ENCODE measurements at regions not wholly inside any gene's neighbourhood (a gene's known extent, or its start where the extent isn't known, plus 50 kb on each side); places are given as distances from the start of the nearest gene placed in this dataset.

DNA sequence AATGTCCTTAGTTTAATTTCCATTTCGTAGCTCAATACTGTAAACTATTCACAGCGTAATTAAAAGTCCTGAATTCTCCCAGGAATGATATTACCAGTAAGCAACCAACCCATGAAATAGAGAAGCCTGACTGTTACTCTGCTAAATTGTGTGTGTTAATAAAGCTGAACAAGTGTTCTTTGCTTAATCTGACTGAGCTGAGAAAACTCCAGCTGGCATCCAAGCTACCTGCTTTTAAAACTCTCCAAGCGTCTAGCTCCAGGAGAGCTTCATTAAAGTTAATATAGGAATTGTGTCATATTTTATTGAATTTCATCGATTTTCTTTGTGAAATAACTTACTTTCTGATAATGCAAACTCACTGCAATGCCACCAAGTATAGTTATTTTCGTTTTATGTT is 524.4 kb downstream of the SLC16A7 start:
- H3K36me3 ChIP-seq (ENCODE audit: insufficient read depth) = no peaks in the 10 kb centered on the region
- H3K4me1 ChIP-seq (ENCODE audit: low read depth, poor library complexity, severe bottlenecking) = no peaks in the 10 kb centered on the region
- no peaks in the 10 kb centered on the region for H3K79me2 ChIP-seq (ENCODE audit: insufficient read depth, low read depth)
- no peak overlapping the region for H2AFZ ChIP-seq (ENCODE audit: low read depth)
- no peaks in the 10 kb centered on the region for H4K20me1 ChIP-seq (ENCODE audit: insufficient read depth)
- H3K9ac ChIP-seq = no peak overlapping the region
- no peaks in the 10 kb centered on the region for H3K27me3 ChIP-seq (ENCODE audit: insufficient read depth, low read depth)
- no peak overlapping the region for H3K4me2 ChIP-seq
- TF ChIP-seq, protein P1, sequence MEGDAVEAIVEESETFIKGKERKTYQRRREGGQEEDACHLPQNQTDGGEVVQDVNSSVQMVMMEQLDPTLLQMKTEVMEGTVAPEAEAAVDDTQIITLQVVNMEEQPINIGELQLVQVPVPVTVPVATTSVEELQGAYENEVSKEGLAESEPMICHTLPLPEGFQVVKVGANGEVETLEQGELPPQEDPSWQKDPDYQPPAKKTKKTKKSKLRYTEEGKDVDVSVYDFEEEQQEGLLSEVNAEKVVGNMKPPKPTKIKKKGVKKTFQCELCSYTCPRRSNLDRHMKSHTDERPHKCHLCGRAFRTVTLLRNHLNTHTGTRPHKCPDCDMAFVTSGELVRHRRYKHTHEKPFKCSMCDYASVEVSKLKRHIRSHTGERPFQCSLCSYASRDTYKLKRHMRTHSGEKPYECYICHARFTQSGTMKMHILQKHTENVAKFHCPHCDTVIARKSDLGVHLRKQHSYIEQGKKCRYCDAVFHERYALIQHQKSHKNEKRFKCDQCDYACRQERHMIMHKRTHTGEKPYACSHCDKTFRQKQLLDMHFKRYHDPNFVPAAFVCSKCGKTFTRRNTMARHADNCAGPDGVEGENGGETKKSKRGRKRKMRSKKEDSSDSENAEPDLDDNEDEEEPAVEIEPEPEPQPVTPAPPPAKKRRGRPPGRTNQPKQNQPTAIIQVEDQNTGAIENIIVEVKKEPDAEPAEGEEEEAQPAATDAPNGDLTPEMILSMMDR (conservative IDR thresholded peaks at IDR 0.05; ENCODE audit: low read depth, low read length) = no peak
- no peak overlapping the region for H3K4me3 ChIP-seq (IDR thresholded peaks at IDR 0.05; ENCODE audit: insufficient read depth, low read depth, low read length)
- no peak overlapping the region for H3K27ac ChIP-seq

DNA sequence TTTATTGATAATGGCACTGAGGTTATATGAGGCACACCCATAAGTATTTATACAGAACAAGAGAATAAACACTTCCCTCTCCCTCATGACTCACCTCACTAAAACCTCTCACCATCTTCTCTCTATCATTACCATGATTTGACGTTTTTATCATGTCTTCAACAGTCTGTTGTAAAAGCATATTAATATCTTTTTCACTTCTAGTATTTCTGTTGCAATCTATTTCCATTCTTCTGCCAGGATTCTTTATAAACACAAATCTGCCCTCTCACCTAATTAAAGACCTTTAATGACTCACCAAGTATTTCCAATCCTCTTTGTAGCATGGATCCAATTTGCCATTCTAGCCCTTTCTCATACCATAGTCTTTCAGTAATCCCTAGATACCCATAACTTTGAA is 527.7 kb downstream of the SLC16A7 start:
- no peaks in the 10 kb centered on the region for H3K27me3 ChIP-seq (ENCODE audit: insufficient read depth, low read depth)

DNA sequence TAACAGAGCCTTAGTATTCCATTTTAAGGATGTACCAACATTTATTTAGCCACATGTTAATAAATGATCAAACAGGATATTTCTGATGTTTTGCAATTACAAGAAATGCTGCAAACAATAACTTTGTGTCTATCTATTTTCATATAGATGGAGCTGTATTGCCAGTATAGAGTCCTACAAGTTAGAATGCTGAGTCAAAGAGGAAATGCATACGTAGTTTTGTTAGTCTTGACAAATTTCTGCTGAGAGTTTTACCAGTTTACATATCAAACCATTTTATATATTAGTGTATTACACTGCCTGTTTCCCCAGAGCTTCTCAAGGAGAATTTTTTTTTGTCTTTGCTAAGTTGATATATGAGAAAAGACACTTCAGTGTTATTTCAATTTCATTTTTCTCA is 541.7 kb downstream of the SLC16A7 start:
- Histone ChIP-seq H3K36me3 (ENCODE audit: insufficient read depth) (no peaks in the 10 kb centered on the region), H3K4me1 (ENCODE audit: low read depth, poor library complexity, severe bottlenecking) (no peaks in the 10 kb centered on the region), H4K20me1 (ENCODE audit: insufficient read depth) (no peaks in the 10 kb centered on the region), H3K4me3 (IDR thresholded peaks at IDR 0.05; ENCODE audit: insufficient read depth, low read depth, low read length) (no peak overlapping the region), H2AFZ (ENCODE audit: low read depth) (no peak overlapping the region), H3K27ac (no peak overlapping the region), H3K27me3 (ENCODE audit: insufficient read depth, low read depth) (no peaks in the 10 kb centered on the region), H3K4me2 (no peak overlapping the region), H3K9ac (no peak overlapping the region), H3K79me2 (ENCODE audit: insufficient read depth, low read depth) (no peaks in the 10 kb centered on the region)
- TF ChIP-seq, protein P1 (conservative IDR thresholded peaks at IDR 0.05; ENCODE audit: low read depth, low read length) = no peak

More for the DNA sequence above, 527.7 kb downstream of the SLC16A7 start:
- TF ChIP-seq, protein P1 (conservative IDR thresholded peaks at IDR 0.05; ENCODE audit: low read depth, low read length) = no peak
- Histone ChIP-seq H3K36me3 (ENCODE audit: insufficient read depth) (no peaks in the 10 kb centered on the region), H3K4me1 (ENCODE audit: low read depth, poor library complexity, severe bottlenecking) (no peaks in the 10 kb centered on the region), H3K9ac (no peak overlapping the region), H3K4me2 (no peak overlapping the region), H3K27ac (no peak overlapping the region), H4K20me1 (ENCODE audit: insufficient read depth) (no peaks in the 10 kb centered on the region), H2AFZ (ENCODE audit: low read depth) (no peak overlapping the region), H3K79me2 (ENCODE audit: insufficient read depth, low read depth) (no peaks in the 10 kb centered on the region), H3K4me3 (IDR thresholded peaks at IDR 0.05; ENCODE audit: insufficient read depth, low read depth, low read length) (no peak overlapping the region)

DNA sequence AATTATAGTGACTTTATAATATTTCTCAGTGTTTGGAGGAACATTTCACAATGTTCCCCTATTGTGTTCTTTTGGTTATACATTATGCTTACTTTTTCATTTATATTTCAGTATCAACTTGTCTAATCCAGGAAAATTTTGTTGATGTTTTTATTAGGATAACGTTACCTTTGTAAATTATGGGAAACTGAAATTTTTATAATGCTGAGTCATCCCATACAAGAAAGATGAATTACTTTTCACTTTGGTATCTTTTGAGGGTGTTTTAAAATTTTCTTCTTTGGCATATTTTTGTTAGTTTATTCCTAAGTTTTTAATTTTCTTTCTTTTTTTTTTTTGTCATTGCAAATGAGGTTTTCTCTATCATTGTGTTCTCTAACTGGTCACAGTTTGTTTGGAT is 542.7 kb downstream of the SLC16A7 start:
- H3K4me3 ChIP-seq (IDR thresholded peaks at IDR 0.05; ENCODE audit: insufficient read depth, low read depth, low read length) = no peak overlapping the region
- H3K36me3 ChIP-seq (ENCODE audit: insufficient read depth) = no peaks in the 10 kb centered on the region
- no peak overlapping the region for H3K4me2 ChIP-seq
- no peaks in the 10 kb centered on the region for H3K4me1 ChIP-seq (ENCODE audit: low read depth, poor library complexity, severe bottlenecking)
- no peak overlapping the region for H2AFZ ChIP-seq (ENCODE audit: low read depth)
- H3K9ac ChIP-seq = no peak overlapping the region
- H4K20me1 ChIP-seq (ENCODE audit: insufficient read depth) = no peaks in the 10 kb centered on the region
- H3K27ac ChIP-seq = no peak overlapping the region
- TF ChIP-seq, protein P1 (conservative IDR thresholded peaks at IDR 0.05; ENCODE audit: low read depth, low read length) = no peak
- H3K27me3 ChIP-seq (ENCODE audit: insufficient read depth, low read depth) = no peaks in the 10 kb centered on the region
- H3K79me2 ChIP-seq (ENCODE audit: insufficient read depth, low read depth) = no peaks in the 10 kb centered on the region
